NCI-H748 treated with DMSO at 0.1 percent for 48 hours (cell line): ENCODE measurements at regions not wholly inside any gene's neighbourhood (a gene's known extent, or its start where the extent isn't known, plus 50 kb on each side); places are given as distances from the start of the nearest gene placed in this dataset.

Source experiments
- DNase-seq: peaks from one replicate; lab custom pipeline; 2025; lab: John Stamatoyannopoulos, UW

DNA sequence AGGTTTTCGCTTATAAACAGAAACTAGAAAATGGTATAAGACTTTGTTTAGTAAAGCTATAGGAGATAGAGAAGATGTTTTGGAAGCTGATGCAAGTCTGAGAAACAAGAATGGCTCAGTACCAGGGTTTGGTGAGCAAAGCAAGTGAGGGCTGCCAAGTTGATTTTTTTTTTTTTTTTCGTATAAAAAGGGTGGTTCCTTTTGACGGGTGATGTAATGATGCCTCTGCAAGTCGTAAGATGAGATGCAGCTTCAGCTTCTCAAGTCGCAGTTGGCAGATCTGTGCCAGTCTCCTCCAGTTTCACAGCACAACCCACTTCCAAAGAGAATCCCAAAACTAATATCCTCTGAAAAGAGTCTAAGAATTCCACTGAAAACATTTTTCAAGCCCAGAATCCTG lies 252.8 kb upstream of the CDH4 start:
- no peak for DNase-seq

GRCh38 chr20:61002090-61002489 lies 250.0 kb upstream of the CDH4 start:
- DNase-seq, result no peak

GRCh38 chr20:61014491-61014890 lies 237.6 kb upstream of the CDH4 start:
- DNase-seq, result no peak

DNA sequence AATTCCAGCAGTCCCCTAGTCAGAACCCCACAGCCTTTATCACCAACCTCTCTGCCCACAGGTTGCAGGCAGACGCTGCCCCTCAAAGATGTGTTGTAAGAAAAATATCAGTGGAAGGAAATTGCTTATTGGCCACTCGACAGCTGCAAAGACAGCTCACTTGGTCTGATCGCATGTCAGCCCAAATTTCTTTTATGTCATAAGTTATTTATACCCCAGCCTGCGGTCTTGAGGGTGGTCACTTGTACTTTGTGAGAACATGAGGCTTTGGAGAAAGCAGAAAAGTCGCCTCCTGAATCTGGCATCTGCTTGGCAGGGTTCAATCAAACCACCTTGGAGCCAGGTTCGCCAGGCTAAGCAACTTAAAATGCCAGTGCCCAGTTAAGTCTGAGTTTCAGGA lies 236.5 kb upstream of the CDH4 start:
- no peak for DNase-seq

- DNase-seq, result no peak
Observed at GRCh38 chr20:61019322-61019721, 232.7 kb upstream of the CDH4 start.

DNA sequence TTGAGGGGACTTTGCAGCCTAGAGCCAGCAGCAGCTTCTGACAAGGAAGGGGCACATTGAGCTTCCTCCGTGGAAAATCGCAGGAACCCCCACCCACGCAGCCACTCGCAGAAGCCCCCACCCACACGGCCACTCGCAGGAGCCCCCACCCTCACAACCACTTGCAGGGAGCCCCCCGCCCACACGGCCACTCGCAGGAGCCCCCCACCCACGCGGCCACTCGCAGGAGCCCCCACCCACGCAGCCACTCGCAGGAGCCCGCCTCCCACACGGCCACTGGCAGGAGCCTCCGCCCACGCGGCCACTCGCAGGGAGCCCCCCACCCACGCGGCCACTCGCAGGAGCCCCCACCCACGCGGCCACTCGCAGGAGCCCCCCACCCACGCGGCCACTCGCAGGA lies 228.4 kb upstream of the CDH4 start:
- no peak for DNase-seq

DNA sequence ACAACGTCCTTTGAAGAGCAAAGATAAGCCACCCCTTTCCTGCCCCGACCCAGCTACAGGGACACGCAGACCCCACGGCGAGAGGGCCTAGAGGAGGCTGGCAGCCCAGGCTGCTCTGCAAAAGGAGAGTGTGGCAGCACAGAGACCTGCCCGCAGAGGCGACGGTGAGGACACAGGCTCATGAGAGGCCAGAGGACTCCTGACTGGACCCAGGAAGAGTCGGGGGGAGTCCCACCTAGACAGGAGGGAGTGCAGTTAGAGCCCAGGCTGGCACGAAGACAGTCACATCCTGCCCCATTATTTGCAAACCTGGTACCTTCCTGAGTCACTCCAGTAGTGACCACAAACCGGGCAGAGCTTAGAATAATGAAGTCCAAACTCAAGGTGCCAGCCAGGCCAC lies 227.7 kb upstream of the CDH4 start:
- DNase-seq, result no peak

GRCh38 chr20:61025536-61025935 lies 226.5 kb upstream of the CDH4 start:
- no peak for DNase-seq

GRCh38 chr20:61026173-61026572 lies 225.9 kb upstream of the CDH4 start:
- no peak for DNase-seq

DNA sequence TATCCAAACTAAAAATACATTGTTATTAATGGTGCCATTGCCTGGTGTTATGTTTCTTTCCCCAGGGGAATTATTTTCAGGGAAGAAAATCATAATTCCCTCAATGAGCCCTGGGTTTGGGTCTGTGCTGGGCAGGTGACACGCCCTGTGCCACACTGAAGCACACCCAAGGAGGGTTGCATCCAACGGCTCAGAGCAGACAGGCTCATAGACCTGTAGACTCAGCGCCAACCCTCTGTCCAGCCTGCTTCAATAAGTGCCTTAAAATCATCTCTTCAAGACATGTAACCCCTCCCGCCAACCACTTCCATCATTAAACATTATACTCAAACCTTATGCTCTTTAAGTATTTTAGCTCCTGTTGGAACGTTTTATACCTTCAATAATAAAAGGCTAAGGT lies 225.3 kb upstream of the CDH4 start:
- DNase-seq, result no peak

DNA sequence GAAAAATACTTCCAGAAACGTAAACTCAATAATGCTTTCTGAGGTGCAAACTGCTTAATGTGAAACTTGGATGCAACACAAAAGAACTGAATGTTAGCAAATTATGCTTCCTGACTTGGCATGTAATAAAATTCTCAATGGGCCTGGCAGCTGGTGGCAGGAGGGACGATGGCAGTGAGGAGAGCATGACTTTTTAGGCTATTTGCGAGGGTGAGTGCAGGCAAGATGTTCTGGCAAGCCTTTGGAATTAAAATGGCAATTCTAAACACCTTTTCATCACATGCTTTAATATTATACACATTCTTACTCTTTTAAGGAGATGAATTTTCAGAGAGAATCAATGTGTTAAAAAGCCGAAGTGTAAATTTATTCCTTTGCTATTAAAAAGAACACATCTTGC lies 224.8 kb upstream of the CDH4 start:
- no peak for DNase-seq

DNA sequence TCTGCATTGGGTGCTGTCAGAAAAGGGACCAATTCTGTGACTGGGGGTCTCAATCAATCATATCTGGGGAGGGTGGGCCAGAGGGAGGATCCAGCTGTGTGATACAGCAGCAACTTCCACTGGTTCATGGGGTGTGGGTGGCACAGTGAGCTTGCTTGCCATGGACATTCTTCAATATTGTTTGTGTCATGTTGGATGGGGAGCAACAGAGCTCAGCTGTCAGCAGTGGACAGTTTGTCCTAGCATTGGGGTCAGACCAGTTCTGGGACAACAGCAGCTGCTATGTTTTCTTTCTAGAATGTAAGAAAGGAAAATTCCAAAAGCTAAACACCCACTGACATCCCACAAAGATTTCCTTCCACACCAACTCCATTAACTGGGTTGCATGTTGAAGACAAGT lies 221.9 kb upstream of the CDH4 start:
- no peak for DNase-seq

DNA sequence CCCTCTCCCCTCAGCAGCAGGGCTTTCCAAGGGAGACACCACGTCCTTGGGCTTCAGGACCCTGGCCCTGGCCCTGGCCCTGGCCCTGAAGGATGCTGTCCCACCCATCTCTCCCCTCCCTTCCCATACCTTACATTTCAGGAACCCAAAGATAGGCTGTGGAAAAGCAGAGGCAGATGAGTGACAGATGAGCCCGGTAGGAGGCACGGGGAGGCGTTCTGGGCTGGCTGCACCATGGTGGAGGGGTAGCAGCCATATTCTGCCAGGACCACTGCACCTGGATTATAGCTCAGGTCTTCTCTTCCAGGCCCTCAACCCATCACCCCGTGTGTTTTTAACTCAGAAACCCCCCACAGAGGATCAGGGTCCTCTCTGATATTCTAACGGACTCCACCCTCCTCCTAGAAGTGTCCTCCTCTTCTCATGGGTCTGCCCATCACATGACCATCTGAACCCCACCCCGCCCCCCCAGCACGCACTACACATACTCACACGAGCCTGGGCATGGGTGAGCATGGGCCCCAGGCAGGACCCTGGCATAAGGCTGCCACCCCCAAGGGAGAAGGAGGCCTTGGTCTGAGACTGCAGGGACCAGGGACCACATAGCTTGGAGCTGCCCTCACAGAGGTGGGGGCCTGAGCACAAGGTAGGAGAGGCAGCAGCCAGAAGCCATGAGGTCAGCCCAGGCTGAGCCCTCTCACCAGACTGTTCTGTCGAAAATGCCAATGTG lies 220.8 kb upstream of the CDH4 start:
- no peak for DNase-seq

DNA sequence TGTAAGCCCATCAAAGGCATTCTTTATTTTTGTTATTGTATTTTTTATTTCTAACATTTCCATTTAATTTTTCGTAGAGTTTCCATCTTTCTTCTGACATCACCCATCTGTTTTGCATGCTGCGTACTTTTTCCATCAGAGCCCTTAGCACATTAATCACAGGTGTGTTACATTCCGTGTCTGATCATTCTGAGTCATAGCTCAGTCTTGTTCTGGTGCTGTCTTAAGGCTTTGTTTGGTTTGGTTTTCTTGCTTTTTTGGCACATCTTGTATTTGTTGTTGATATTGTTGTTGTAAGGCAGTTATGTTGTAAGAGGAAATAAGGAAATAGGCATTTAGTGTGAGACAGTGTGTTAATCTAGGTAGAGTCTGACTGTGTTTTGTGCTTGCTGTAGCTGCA lies 214.6 kb upstream of the CDH4 start:
- no peak for DNase-seq

- DNase-seq, result no peak
Observed at GRCh38 chr20:61041481-61041880, 210.6 kb upstream of the CDH4 start.

DNA sequence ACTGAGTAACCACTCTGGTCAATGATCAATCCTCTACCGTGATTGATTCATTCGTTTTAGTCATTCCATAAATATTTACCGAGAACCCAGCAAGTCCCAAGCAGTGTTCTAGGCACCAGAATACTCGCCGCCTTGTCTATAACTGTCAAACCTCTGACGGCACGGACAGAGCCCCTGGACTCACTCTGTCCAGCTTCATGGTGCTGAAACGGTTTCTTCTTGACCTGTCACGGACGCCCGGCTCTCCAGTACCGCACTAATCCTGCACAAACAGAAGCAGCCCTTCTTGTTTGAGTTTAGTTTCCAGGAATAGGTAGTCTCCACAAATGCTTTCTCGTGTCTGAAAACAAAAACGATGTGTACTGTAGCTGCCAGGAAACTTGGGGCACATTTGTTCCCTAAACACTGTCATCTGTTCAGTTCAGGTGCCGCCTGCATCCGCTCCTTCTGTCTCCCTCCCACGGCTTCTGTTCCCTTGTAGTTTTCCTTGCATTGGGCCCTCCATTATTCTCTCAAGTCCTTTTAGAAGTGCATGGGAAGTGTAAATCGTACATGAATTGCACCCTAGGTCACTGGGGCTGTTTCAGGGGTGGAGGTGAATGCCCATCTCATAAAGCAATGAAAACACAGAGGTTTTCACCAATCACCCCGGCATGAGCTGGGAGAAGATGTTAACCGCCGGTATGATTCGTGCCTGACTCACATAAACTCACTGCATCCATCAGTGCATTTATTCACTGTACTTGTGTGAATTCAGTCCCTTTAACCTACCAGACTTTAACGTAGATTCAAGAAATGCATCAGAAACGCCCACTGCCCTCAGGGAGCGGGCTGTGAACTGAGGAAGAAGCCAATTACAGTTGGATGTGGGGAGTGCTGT lies 209.3 kb upstream of the CDH4 start:
- DNase-seq, result no peak

DNA sequence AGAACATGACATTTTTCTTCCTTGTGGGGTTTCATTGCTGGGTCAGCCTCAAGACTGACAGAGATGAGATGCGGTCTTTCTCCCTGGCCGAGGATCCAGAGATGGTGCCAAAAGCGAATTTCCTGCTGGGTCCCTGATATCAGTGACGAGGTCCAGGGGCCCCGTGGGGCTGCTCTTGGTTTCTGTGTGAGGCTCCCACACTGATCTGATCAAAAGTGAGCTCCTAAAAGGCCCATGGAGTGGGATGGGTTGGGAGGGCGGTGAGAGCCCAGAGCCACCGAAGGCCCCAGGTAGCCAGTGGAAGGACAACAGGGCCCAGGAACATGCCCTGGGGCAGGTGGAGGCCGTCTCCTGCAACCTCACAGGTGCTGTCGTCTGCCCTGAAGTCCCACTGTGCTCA lies 208.4 kb upstream of the CDH4 start:
- DNase-seq, result no peak

- no peak for DNase-seq
Observed at GRCh38 chr20:61044499-61044898, 207.6 kb upstream of the CDH4 start.

- DNase-seq, result no peak
Observed at GRCh38 chr20:61045091-61045490, 207.0 kb upstream of the CDH4 start.

- DNase-seq, result no peak
Observed at GRCh38 chr20:61045876-61046585, 206.0 kb upstream of the CDH4 start.

DNA sequence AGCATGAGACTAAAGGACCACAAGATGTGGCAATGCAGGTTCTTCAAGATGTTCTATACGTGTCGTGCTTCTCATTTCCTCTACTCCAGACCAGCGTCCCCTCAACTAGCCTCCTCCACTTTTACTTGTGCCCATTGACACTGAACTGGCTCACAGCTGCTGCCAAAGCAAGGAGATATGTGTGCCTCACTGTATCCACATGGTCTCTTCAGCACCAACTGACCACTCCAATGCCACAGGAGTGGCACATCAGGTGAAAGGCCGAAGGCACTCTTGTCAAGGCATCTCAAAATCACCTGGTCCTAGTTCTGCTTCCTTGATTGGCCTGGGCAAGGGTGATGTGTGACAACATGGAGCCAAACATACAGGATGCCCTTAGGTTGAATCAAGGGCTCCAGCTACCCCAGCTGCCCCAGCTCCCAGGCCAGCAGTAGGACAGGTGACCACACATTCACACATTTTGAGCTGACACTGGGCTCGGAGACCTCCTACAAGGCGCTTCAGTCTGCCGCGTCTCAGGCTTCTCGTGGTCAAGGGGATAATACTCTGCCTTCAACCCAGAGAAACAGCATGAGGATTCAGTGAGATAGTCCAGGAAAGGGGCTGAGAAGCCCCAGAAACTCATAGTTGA lies 205.2 kb upstream of the CDH4 start:
- no peak for DNase-seq

GRCh38 chr20:61047515-61047914 lies 204.5 kb upstream of the CDH4 start:
- no peak for DNase-seq
